Esophagus squamous epithelium (tissue), 4 donors: ENCODE measurements at regions not wholly inside any gene's neighbourhood (a gene's known extent, or its start where the extent isn't known, plus 50 kb on each side); places are given as distances from the start of the nearest gene placed in this dataset.
"Not testable (repeated sequence)": the region's sequence is repeated elsewhere in the genome, so short reads cannot be mapped to it uniquely, and the experiment has no call there.

ENCODE experiments used
- POLR2A ChIP-seq, 4 donors: fragments of 450-650 bp; IDR thresholded peaks; one replicate each; pipeline ENCODE4 v1.6.1; 2017; ENCODE audit warnings: antibody characterized with exemption in 4 of 4, mild to moderate bottlenecking in 4 of 4, moderate library complexity in 3 of 4
- TF ChIP-seq, protein P1 (sequence below), 6 experiments: fragments of 450-650 bp in 4 of 6; fragments of 200-600 bp in 2 of 6; sonication (generic) in 2 of 6; IDR thresholded peaks; one replicate each; pipeline ENCODE4 v1.5.1; 2016 to 2019; ENCODE audit warnings: antibody characterized with exemption in 6 of 6, mild to moderate bottlenecking in 4 of 6, moderate library complexity in 4 of 6

DNA sequence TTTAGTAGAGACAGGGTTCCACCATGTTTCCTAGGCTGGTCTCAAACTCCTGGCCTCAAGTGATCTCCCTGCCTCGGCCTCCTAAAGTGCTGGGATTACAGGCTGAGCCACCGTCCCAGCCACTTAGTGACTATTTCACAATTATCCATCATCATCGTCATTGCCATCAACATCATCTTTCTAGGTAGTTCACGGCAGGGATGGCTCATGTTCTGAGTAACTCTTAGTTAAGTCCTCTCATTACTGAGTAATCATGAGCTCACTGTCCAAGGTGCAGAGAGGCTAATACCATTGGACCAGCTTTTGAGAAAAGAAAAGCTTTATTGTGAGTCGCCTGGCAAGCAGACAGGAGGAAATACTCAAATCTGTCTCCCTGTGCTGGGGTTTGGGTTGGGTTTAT is 108.6 kb upstream of the PRSS12 start:
- TF ChIP-seq, protein P1, sequence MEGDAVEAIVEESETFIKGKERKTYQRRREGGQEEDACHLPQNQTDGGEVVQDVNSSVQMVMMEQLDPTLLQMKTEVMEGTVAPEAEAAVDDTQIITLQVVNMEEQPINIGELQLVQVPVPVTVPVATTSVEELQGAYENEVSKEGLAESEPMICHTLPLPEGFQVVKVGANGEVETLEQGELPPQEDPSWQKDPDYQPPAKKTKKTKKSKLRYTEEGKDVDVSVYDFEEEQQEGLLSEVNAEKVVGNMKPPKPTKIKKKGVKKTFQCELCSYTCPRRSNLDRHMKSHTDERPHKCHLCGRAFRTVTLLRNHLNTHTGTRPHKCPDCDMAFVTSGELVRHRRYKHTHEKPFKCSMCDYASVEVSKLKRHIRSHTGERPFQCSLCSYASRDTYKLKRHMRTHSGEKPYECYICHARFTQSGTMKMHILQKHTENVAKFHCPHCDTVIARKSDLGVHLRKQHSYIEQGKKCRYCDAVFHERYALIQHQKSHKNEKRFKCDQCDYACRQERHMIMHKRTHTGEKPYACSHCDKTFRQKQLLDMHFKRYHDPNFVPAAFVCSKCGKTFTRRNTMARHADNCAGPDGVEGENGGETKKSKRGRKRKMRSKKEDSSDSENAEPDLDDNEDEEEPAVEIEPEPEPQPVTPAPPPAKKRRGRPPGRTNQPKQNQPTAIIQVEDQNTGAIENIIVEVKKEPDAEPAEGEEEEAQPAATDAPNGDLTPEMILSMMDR (IDR thresholded peaks at IDR 0.05) = not testable (repeated sequence)
- not testable (repeated sequence) for TF ChIP-seq POLR2A (IDR thresholded peaks at IDR 0.05)
